ENCODE measurements at regions not wholly inside any gene's neighbourhood (a gene's known extent, or its start where the extent isn't known, plus 50 kb on each side); places are given as distances from the start of the nearest gene placed in this dataset.
"Not testable (repeated sequence)": the region's sequence is repeated elsewhere in the genome, so short reads cannot be mapped to it uniquely, and the experiment has no call there.

DNA sequence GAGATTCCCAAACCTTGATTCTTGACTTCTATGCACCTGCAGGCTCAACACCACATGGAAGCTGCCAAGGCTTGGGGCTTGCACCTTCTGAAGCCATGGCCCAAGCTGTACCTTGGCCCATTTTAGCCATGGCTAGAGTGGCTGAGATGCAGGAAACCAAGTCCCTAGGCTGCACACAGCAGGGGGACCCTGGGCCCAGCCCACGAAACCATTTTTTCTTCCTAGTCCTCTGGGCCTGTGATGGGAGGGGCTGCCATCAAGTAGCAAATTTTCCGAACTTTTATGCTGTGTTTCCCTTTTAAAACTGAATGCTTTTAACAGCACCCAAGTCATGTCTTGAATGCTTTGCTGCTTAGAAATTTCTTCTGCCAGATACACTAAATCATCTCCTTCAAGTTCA is 253.9 kb upstream of the RPS23 start:
- FAIRE-seq = not testable (repeated sequence)

- FAIRE-seq = no peak
These were observed 248.4 kb upstream of the RPS23 start for GRCh38 chr5:82526540-82526939.

DNA sequence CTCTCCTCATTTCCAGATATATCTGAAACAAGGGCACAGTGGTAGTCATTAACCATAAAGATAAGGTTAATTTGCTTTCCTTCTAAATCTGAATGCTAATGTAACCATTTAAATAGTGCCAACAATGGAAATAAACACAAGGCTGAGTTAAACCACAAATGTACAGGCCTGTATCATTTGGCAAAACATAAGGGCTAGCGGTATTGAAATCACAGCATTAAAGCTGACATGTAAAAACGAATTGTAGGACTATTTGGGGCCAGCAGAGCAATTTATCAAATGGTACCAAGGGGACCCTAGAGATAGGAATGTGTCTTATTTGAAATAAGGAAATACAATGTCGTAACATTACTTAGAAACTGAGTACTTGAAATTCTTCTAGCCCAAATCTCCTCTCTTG is 247.5 kb upstream of the RPS23 start:
- no peak for FAIRE-seq

DNA sequence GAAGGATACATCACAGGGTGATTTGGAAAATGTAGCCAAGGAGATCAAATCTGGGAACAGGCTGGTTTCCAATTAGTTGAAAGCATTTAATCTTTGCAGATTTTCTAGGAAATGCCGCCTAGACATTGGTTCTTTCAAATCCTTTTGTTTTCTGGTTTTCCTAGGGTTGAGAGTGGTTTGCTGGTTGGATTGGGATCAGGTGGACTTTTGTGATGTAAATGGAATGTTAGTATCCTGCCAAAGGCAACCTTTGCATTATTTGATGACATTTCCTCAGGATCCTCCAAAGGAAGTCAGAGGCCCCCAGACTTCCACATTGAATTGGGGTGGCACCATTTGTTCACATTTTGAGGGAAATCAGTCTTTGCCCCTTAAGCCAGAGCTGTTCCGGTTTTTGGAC is 245.5 kb upstream of the RPS23 start:
- no peak for FAIRE-seq

GRCh38 chr5:82522897-82523296 is 244.7 kb upstream of the RPS23 start:
- no peak for FAIRE-seq

GRCh38 chr5:82521431-82522051 is 243.4 kb upstream of the RPS23 start:
- no peak for FAIRE-seq

- FAIRE-seq = no peak
These were observed 241.4 kb upstream of the RPS23 start for GRCh38 chr5:82519558-82519957.

DNA sequence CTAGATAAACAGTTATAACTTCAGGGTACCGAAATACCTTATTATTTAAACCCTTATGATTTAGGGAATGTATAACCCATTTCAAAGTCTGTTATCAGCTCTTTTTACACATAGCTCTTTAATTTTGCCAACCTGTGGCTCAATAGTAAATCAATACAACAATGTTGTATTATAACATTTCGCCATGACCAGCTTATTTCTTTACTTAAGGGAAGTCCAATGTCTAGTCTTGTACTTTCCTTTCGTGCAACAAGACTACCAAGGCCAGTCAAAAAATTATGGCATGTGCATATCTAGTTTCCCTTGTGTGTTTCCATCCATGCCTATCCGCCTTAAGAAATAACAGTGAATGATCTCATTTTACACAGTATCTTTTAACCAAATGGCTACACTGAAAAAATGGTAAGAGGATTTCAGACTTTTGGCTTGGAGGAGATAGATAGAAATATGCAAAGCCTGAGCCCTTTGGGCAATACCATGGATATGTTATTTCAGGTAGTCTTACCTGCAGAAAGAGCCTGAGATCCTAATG is 239.5 kb upstream of the RPS23 start:
- FAIRE-seq = no peak

DNA sequence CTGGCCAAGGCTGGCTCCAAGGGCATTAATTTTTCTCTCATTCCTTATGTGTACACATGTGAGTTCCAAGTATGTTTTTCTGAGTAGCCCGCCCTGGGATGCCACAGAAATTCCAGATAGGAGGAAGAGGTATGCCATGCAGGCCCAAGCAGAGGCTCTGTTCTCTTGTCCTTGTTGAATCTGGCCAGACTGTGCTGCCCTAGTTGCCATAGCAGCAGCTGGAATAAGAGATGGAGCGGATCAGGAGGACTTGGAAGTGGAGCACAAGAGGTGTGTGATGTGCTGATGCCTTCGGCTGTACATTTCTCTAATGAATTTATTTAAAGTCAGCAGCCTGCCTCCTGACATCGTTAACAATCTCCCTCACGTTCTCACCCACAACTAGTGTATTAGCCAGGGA is 235.6 kb upstream of the RPS23 start:
- FAIRE-seq = no peak

DNA sequence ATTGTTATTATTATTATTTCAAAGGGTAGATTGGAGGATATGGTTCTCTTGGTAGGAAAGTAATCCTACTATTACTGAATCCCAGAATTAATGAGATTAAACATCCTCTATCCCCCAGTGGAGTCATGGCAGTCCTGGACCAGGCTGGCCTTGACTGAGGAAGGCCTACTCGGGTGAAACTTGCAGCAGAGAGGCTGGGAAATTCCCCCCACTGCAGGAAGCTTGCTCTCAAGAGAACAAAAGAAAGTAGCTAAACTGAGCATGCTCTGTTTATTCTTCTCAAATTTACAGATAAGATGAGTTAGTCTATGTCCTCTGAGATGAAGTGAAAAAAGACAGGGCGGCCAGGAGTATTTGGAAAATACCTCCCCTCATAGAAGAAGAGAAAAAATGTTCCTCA is 233.9 kb upstream of the RPS23 start:
- FAIRE-seq = no peak

GRCh38 chr5:82511134-82511533 is 233.0 kb upstream of the RPS23 start:
- FAIRE-seq = no peak

- FAIRE-seq = no peak
These were observed 231.6 kb upstream of the RPS23 start for GRCh38 chr5:82509762-82510161.

DNA sequence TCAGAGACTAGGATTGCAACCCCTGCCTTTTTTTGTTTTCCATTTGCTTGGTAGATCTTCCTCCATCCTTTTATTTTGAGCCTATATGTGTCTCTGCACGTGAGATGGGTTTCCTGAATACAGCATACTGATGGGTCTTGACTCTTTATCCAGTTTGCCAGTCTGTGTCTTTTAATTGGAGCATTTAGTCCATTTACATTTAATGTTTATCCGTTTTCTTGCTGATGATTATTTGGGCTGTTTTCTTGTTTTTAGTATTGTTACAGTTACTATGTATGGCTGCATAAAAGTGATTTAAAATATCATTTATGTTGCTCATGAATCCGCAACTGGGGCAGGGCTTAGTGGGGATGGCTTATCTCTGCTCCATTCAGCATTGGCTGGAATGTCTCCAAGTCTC is 228.2 kb upstream of the RPS23 start:
- not testable (repeated sequence) for FAIRE-seq

DNA sequence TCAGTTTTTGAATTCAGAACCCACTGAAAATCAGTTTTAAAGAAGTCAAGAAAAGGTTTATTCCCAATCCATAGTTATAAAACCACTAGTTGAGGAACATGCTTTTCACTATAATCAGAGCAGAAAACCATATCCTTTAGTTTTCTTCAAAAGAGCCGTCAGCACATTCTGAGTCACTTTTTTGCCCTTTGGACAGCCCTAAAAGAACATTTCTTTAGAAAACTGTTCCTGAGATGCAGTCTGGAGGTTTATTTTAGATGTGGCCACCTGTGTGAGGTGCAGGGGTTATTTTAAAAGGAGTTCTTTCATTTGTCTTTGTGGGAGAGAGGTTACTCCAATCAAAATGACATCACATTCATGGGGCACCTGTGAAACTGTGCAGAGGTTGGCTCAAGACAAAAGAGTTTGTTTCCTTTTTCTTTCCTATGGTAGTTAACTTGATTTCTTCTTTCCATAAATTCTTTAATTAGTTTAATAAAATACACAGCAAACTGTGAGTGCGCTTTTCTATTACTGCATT is 221.6 kb upstream of the RPS23 start:
- no peak for FAIRE-seq

- FAIRE-seq = no peak
These were observed 219.1 kb upstream of the RPS23 start for GRCh38 chr5:82497242-82497641.

GRCh38 chr5:82494942-82495341 is 216.8 kb upstream of the RPS23 start:
- FAIRE-seq = no peak

GRCh38 chr5:82493221-82493620 is 215.1 kb upstream of the RPS23 start:
- FAIRE-seq = no peak

DNA sequence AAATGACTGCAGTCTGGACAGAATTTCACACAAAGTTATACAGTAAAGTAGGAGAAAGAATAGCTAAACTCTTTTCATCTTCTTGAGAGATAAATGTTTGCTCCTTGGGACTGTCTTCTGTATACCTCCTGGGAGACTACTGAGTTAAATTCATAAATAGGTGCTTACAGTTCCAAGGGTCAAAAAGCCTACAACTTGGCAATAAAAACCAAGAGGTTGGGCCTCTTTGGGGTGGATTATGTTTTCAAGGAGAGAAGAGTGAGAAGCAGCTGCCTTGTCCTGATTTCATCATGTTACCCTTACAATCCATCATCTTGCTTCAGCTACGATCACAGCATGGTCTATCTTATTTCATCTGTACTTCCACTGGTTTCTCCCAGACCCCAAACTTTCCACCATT is 213.2 kb upstream of the RPS23 start:
- no peak for FAIRE-seq

DNA sequence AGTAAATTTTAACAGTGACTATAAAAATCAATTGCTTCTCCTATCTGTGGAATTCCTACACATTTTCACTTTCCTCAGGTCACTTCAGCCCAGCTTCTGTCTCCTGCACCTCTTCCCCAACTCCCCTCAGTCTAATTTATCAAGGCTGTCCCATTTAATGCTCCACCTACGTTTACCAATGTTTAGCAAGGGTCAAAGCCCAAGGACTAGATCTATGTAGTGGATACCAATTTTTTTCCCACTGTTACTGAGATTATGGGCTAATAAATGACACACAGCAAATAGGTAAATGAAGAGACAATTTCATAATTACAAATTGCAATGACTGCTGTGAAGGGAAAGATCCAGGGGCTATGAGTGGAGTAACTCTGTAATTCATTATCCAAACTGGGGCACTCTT is 211.5 kb upstream of the RPS23 start:
- no peak for FAIRE-seq

- no peak for FAIRE-seq
These were observed 209.0 kb upstream of the RPS23 start for GRCh38 chr5:82487131-82487530.

DNA sequence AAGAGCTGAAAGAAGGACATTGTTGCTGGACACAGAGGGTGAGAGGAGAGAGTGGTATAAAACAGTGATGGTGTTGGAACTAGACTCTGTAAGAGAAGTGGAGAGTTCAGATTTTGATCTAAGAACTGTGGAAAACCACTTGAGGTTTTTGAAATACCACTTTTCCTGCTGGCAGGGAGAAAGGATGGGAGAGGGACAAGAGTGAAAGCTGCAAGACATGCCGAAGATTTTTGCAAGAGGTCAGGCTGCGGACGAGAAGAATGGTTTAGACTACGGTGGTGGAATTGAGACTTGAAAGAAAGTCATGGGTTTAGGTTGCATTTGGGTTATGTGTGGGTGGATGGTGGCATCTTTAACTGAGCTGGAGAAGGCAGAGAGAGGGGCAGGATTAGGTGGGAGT is 202.2 kb upstream of the RPS23 start:
- FAIRE-seq = no peak

GRCh38 chr5:82476155-82476554 is 198.0 kb upstream of the RPS23 start:
- FAIRE-seq = no peak

GRCh38 chr5:82473262-82473661 is 195.1 kb upstream of the RPS23 start:
- no peak for FAIRE-seq

GRCh38 chr5:82470185-82470994 is 192.2 kb upstream of the RPS23 start:
- no peak for FAIRE-seq

Data from TTC549 (cell line).